ENCODE measurements at regions not wholly inside any gene's neighbourhood (a gene's known extent, or its start where the extent isn't known, plus 50 kb on each side); places are given as distances from the start of the nearest gene placed in this dataset.

DNA sequence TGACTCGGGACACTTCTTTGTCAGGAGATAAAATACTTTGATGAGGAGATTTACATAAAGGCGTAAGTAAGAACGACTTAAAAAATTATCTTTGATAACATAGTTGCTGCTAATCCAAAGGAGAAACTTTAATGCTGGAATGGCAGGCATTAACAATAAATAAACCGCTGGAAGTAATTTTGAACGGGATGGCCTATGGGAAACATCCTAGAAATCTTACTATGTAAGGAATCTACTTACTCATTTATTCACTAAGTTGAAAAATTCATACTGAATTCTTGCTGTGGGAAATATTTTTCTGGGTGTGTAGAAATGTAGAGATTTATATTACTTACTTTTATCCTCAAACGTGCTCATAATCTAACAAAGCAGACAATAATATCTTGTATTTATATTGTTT, 425.7 kb upstream of the ZFP42 start:
- TF ChIP-seq, protein P1, sequence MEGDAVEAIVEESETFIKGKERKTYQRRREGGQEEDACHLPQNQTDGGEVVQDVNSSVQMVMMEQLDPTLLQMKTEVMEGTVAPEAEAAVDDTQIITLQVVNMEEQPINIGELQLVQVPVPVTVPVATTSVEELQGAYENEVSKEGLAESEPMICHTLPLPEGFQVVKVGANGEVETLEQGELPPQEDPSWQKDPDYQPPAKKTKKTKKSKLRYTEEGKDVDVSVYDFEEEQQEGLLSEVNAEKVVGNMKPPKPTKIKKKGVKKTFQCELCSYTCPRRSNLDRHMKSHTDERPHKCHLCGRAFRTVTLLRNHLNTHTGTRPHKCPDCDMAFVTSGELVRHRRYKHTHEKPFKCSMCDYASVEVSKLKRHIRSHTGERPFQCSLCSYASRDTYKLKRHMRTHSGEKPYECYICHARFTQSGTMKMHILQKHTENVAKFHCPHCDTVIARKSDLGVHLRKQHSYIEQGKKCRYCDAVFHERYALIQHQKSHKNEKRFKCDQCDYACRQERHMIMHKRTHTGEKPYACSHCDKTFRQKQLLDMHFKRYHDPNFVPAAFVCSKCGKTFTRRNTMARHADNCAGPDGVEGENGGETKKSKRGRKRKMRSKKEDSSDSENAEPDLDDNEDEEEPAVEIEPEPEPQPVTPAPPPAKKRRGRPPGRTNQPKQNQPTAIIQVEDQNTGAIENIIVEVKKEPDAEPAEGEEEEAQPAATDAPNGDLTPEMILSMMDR (IDR thresholded peaks at IDR 0.05; ENCODE audit: low read depth, low read length), result no peak
- H3K4me3 ChIP-seq (ENCODE audit: low read depth, low read length), result no peak overlapping the region
- in situ Hi-C loops (cut with HindIII; ENCODE audit: low sequenced_read_pairs), result no loop called here
- DNase-seq (ENCODE audit: low read depth, low spot score), result no peak

DNA sequence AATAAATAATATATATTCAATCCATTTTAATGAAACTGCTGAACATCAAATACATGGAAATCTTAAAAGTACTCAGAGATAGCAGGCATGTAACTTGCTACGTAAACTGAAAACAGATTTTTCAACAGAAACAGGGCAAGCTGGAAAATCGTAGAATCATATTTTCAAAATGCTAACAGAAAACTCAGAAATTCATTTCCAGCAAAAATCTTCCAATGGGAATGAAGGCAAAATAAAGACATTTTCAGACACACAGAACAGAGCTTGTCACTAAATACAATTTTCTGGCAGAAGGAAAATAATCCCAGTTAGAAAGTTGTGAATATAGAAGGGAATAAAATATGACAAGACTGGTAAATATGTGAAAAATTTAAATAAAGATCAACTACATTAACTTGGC, 419.9 kb upstream of the ZFP42 start:
- no peak overlapping the region for H3K4me3 ChIP-seq (ENCODE audit: low read depth, low read length)
- no peak for DNase-seq (ENCODE audit: low read depth, low spot score)
- TF ChIP-seq, protein P1 (IDR thresholded peaks at IDR 0.05; ENCODE audit: low read depth, low read length), result no peak
- in situ Hi-C loops (cut with HindIII; ENCODE audit: low sequenced_read_pairs), result no loop called here

DNA sequence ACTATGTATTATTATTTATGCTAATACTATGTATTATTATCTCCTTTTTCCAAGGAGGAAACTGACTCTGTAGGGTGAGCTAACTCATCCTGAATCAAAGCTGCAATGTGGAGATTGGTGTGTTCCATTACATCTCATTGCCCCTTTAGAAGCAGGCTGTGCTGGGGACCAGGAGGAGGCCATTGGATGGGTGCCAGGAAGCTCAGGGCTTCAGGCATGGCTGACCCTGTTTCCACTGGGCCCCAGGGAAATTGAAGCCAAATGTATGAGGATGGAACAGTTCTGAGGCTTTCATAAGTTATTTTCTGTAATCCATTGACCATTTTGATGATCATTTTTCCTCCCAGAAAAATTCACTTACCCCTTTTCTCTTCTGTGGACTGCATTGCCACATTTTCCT, 418.8 kb upstream of the ZFP42 start:
- in situ Hi-C loops (cut with HindIII; ENCODE audit: low sequenced_read_pairs), result no loop called here
- TF ChIP-seq, protein P1 (IDR thresholded peaks at IDR 0.05; ENCODE audit: low read depth, low read length), result no peak
- no peak overlapping the region for H3K4me3 ChIP-seq (ENCODE audit: low read depth, low read length)
- DNase-seq (ENCODE audit: low read depth, low spot score), result no peak

DNA sequence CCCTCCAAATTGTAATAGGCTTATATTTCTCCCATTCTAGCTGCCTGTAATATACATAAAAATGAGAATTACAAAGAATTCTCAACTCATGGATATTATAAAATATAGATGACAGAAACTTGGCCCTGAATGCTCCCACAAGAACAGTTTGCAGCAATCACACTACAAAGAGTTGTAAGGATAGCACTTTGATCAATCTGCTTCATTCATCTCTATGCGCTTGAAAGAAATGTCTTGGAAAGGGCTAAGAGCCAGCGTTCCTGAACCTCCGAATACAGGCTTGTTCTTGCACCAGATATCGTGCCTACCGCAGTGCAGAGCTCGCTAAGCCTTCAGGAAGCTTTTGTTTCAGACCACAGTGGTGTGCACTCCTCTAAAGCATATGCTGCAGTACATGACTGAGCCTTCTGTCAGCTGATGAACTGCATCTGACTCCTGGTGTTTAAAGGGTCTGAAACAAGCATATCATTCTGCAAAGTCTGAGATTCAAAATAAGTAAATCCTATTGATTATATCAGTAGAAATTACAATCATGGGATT, 417.6 kb upstream of the ZFP42 start:
- DNase-seq (ENCODE audit: low read depth, low spot score), result no peak
- in situ Hi-C loops (cut with HindIII; ENCODE audit: low sequenced_read_pairs), result no loop called here
- no peak overlapping the region for H3K4me3 ChIP-seq (ENCODE audit: low read depth, low read length)
- TF ChIP-seq, protein P1 (IDR thresholded peaks at IDR 0.05; ENCODE audit: low read depth, low read length), result no peak

DNA sequence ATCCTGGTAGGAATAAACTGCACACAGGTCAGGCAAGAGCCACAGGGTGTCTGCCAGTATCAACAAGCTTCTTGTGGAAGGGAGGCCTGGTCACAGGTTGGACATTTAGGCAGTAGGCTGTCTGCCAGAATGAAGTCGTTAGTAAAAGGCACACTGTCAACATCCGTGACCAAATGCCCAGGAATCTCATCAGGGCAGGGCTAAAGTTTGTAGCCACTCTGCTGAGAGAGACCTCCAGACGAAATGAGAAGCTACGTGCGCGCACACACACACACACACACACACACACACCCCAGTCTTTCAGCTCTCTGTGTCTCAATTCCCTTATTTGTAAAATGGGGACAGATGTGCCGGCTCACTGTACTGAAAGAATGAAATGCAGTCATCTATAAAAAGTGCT, 408.7 kb upstream of the ZFP42 start:
- TF ChIP-seq, protein P1 (IDR thresholded peaks at IDR 0.05; ENCODE audit: low read depth, low read length), result no peak
- in situ Hi-C loops (cut with HindIII; ENCODE audit: low sequenced_read_pairs), result no loop called here
- peak; percentile 5 for DNase-seq (ENCODE audit: low read depth, low spot score)
- H3K4me3 ChIP-seq (ENCODE audit: low read depth, low read length), result no peak overlapping the region

DNA sequence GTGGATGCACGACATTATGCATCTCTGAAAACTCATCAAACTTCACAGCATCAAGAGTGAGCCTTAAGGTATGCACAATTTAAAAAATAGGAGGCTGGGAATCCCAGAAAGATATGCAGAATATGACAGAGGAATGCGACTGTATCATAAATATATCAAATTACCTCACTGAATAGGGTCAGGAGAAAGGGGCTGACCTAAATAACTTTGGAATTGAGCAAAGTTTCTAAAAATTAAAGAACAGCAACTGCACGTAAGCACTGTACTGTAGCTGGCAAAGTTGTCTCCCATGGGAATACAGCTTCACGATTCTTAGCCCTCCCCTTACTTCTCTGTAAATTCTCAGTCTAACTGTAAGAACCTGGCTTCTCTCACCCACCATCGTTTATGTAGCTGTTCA, 397.4 kb upstream of the ZFP42 start:
- TF ChIP-seq, protein P1 (IDR thresholded peaks at IDR 0.05; ENCODE audit: low read depth, low read length), result no peak
- DNase-seq (ENCODE audit: low read depth, low spot score), result peak; percentile 24
- no peak overlapping the region for H3K4me3 ChIP-seq (ENCODE audit: low read depth, low read length)
- in situ Hi-C loops (cut with HindIII; ENCODE audit: low sequenced_read_pairs), result no loop called here

Data from astrocyte of the spinal cord (primary cell).